H1 (cell line): ENCODE measurements at regions not wholly inside any gene's neighbourhood (a gene's known extent, or its start where the extent isn't known, plus 50 kb on each side); places are given as distances from the start of the nearest gene placed in this dataset.

Experiments used
- CHD2 ChIP-seq: IDR thresholded peaks from 2 replicates; pipeline ENCODE4 v1.6.1; 2012; ENCODE audit warnings: low read length, improper control_type of control experiment
- CTBP2 ChIP-seq: IDR thresholded peaks from 2 replicates; pipeline ENCODE4 v1.7.0; 2011; ENCODE audit warnings: borderline replicate concordance, mild to moderate bottlenecking, moderate library complexity, mixed read lengths, low read length; ENCODE audit not compliant: insufficient read depth, insufficient read length
- JUND ChIP-seq: IDR thresholded peaks from 2 replicates; pipeline ENCODE4 v1.6.1; 2011; ENCODE audit warnings: mild to moderate bottlenecking, improper control_type of control experiment, low read length
- KDM1A ChIP-seq: fragments of 200-600, 300-600 bp; sonication (generic); IDR thresholded peaks from 2 replicates; pipeline ENCODE4 v1.7.1; 2016; ENCODE audit warnings: mild to moderate bottlenecking, low read length, borderline replicate concordance
- SAP30 ChIP-seq: fragments of 300-600 bp; sonication (generic); IDR thresholded peaks from 2 replicates; pipeline ENCODE4 v1.7.1; 2012; ENCODE audit warnings: low read length, moderate library complexity, mild to moderate bottlenecking, inconsistent platforms; ENCODE audit not compliant: insufficient read depth, insufficient replicate concordance
- TAF7 ChIP-seq: optimal IDR thresholded peaks from 2 replicates; pipeline ENCODE3; 2011; ENCODE audit warnings: low read depth, mild to moderate bottlenecking, inconsistent platforms, low read length, moderate library complexity, borderline replicate concordance
- TF ChIP-seq, protein P1 (sequence below): fragments of 300-600 bp; sonication (generic); IDR thresholded peaks from 2 replicates; pipeline ENCODE4 v1.7.1; 2012; ENCODE audit warnings: low read length, moderate library complexity, mild to moderate bottlenecking, inconsistent platforms; ENCODE audit not compliant: insufficient replicate concordance

DNA sequence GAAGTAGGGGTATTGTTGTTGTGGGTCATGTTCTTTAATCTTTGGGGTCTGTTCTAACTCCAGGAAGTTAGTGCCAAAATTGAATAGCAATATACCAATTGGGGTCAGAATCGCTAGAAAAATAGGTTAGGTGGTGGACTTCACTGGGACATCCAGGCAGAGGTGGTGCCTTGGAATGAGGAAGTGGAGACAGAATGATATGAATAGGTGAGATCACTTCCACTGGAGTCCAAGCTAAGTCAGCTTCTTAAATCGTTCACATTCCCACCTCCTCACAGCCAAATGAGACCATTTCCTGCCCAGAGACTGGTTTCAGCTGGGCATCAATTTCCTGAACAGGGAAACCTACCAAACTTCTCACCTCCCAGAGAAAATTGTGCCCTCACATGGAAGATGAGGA, 137.8 kb upstream of the RAB4A start (continued):
- TF ChIP-seq, protein P1, sequence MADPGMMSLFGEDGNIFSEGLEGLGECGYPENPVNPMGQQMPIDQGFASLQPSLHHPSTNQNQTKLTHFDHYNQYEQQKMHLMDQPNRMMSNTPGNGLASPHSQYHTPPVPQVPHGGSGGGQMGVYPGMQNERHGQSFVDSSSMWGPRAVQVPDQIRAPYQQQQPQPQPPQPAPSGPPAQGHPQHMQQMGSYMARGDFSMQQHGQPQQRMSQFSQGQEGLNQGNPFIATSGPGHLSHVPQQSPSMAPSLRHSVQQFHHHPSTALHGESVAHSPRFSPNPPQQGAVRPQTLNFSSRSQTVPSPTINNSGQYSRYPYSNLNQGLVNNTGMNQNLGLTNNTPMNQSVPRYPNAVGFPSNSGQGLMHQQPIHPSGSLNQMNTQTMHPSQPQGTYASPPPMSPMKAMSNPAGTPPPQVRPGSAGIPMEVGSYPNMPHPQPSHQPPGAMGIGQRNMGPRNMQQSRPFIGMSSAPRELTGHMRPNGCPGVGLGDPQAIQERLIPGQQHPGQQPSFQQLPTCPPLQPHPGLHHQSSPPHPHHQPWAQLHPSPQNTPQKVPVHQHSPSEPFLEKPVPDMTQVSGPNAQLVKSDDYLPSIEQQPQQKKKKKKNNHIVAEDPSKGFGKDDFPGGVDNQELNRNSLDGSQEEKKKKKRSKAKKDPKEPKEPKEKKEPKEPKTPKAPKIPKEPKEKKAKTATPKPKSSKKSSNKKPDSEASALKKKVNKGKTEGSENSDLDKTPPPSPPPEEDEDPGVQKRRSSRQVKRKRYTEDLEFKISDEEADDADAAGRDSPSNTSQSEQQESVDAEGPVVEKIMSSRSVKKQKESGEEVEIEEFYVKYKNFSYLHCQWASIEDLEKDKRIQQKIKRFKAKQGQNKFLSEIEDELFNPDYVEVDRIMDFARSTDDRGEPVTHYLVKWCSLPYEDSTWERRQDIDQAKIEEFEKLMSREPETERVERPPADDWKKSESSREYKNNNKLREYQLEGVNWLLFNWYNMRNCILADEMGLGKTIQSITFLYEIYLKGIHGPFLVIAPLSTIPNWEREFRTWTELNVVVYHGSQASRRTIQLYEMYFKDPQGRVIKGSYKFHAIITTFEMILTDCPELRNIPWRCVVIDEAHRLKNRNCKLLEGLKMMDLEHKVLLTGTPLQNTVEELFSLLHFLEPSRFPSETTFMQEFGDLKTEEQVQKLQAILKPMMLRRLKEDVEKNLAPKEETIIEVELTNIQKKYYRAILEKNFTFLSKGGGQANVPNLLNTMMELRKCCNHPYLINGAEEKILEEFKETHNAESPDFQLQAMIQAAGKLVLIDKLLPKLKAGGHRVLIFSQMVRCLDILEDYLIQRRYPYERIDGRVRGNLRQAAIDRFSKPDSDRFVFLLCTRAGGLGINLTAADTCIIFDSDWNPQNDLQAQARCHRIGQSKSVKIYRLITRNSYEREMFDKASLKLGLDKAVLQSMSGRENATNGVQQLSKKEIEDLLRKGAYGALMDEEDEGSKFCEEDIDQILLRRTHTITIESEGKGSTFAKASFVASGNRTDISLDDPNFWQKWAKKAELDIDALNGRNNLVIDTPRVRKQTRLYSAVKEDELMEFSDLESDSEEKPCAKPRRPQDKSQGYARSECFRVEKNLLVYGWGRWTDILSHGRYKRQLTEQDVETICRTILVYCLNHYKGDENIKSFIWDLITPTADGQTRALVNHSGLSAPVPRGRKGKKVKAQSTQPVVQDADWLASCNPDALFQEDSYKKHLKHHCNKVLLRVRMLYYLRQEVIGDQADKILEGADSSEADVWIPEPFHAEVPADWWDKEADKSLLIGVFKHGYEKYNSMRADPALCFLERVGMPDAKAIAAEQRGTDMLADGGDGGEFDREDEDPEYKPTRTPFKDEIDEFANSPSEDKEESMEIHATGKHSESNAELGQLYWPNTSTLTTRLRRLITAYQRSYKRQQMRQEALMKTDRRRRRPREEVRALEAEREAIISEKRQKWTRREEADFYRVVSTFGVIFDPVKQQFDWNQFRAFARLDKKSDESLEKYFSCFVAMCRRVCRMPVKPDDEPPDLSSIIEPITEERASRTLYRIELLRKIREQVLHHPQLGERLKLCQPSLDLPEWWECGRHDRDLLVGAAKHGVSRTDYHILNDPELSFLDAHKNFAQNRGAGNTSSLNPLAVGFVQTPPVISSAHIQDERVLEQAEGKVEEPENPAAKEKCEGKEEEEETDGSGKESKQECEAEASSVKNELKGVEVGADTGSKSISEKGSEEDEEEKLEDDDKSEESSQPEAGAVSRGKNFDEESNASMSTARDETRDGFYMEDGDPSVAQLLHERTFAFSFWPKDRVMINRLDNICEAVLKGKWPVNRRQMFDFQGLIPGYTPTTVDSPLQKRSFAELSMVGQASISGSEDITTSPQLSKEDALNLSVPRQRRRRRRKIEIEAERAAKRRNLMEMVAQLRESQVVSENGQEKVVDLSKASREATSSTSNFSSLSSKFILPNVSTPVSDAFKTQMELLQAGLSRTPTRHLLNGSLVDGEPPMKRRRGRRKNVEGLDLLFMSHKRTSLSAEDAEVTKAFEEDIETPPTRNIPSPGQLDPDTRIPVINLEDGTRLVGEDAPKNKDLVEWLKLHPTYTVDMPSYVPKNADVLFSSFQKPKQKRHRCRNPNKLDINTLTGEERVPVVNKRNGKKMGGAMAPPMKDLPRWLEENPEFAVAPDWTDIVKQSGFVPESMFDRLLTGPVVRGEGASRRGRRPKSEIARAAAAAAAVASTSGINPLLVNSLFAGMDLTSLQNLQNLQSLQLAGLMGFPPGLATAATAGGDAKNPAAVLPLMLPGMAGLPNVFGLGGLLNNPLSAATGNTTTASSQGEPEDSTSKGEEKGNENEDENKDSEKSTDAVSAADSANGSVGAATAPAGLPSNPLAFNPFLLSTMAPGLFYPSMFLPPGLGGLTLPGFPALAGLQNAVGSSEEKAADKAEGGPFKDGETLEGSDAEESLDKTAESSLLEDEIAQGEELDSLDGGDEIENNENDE, result no peak
- TF ChIP-seq CTBP2, result no peak
- no peak for TF ChIP-seq SAP30
- no peak for TF ChIP-seq CHD2
- no peak for TF ChIP-seq KDM1A
- no peak for TF ChIP-seq JUND
- TF ChIP-seq TAF7, result no peak
